Lung (tissue), 11 donors: ENCODE measurements at regions not wholly inside any gene's neighbourhood (a gene's known extent, or its start where the extent isn't known, plus 50 kb on each side); places are given as distances from the start of the nearest gene placed in this dataset.

Experiments used
- ATAC-seq: fragments of 200-7000 bp; cut with Tn5 transposase; one replicate; pipeline ENCODE4 v1.9.1; 2020; ENCODE audit warnings: moderate number of reproducible peaks; ENCODE audit not compliant: insufficient read depth, low FRiP score
- DNase-seq, 3 donors: peaks; one replicate each; pipeline ENCODE4 v3.0.0-alpha.2; 2013 to 2017
- H3K27ac ChIP-seq, 2 donors: one replicate each; pipeline ENCODE4 v1.5.1; 2013; ENCODE audit warnings: mild to moderate bottlenecking in 2 of 2, moderate library complexity in 2 of 2, control low read depth in 1 of 2, inconsistent platforms in 1 of 2, low read depth in 1 of 2, low read length in 1 of 2
- H3K27me3 ChIP-seq, 3 donors: one replicate each; pipeline ENCODE4 v1.5.1; 2013; ENCODE audit warnings: low read length in 2 of 3; ENCODE audit not compliant: control insufficient read depth in 3 of 3, insufficient read depth in 3 of 3
- H3K36me3 ChIP-seq, 4 donors: one replicate each; pipeline ENCODE4 v1.5.1; 2013; ENCODE audit warnings: low read length in 4 of 4, mild to moderate bottlenecking in 1 of 4, moderate library complexity in 1 of 4; ENCODE audit not compliant: control insufficient read depth in 4 of 4, insufficient read depth in 4 of 4
- H3K4me1 ChIP-seq, 5 donors: one replicate each; pipeline ENCODE4 v1.5.1; 2013; ENCODE audit warnings: low read length in 5 of 5, mild to moderate bottlenecking in 2 of 5, moderate library complexity in 1 of 5; ENCODE audit not compliant: control insufficient read depth in 5 of 5, insufficient read depth in 5 of 5
- H3K4me3 ChIP-seq: one replicate; pipeline ENCODE4 v1.5.1; 2013; ENCODE audit warnings: mild to moderate bottlenecking, control low read depth, moderate library complexity
- H3K9ac ChIP-seq, 2 donors: one replicate each; pipeline ENCODE4 v1.5.1; 2013; ENCODE audit warnings: low read length in 2 of 2, control low read depth in 1 of 2; ENCODE audit not compliant: insufficient read depth in 1 of 2
- H3K9me3 ChIP-seq, 4 donors: one replicate each; pipeline ENCODE4 v1.5.1; 2013; ENCODE audit warnings: low read length in 3 of 4, mild to moderate bottlenecking in 1 of 4, moderate library complexity in 1 of 4; ENCODE audit not compliant: control insufficient read depth in 4 of 4, insufficient read depth in 3 of 4
- CTCF ChIP-seq: IDR thresholded peaks from 2 replicates; pipeline ENCODE4 v1.5.1; 2012; ENCODE audit warnings: mild to moderate bottlenecking; ENCODE audit errors: control extremely low read depth, extremely low read depth
- WGBS, 2 donors: extraction: QIAGEN DNeasy Blood & Tissue Kit; methylation state at CpG; one replicate each; pipeline ENCODE4 v1.1.7; 2013; 5-methylcytosine and 5-hydroxymethylcytosine counted together
- donor health status: control.
- donor health status: control.
- donor health status: Bipolar disorder and iron deficiency.
- donor health status: healthy.
- donor health status: DM: yes; HTN: yes; CAD: no.

DNA sequence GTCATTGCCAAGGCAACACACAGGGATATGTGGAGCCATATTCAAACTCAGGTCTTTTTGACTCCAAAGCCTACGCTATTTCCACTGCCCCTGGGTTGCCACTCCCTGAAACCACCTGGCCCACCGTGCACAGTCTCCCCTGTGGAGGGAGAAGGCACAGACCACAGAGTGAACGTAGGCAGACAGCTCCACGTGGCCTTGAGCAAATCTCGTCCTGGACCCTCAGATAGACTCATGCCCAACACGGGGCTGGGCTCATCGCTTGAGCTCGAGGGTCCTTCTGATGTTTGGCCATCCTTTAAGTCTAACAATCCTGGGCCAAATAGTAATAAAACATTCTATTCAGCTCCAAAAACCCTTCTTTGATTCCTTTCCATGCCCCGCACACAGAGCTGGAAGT lies 72.0 kb downstream of the CPN2 start:
- DNase-seq (peak in 1 of 3 donors; percentile 11), ATAC-seq (no peak)
- H3K9me3 ChIP-seq: no peaks in the 10 kb centered on the region
- 94 to 96% methylated on average over 9 of the region's 9 CpGs for WGBS, 2 donors
- H3K9ac ChIP-seq: no peak overlapping the region
- H3K36me3 ChIP-seq: no peaks in the 10 kb centered on the region
- no peak for TF ChIP-seq CTCF
- no peaks in the 10 kb centered on the region for H3K27me3 ChIP-seq
- H3K4me3 ChIP-seq: no peak overlapping the region
- H3K27ac ChIP-seq: no peak overlapping the region
- peaks cover 4 to 72% (median 35%) of the 10 kb centered on the region in 5 donors for H3K4me1 ChIP-seq

DNA sequence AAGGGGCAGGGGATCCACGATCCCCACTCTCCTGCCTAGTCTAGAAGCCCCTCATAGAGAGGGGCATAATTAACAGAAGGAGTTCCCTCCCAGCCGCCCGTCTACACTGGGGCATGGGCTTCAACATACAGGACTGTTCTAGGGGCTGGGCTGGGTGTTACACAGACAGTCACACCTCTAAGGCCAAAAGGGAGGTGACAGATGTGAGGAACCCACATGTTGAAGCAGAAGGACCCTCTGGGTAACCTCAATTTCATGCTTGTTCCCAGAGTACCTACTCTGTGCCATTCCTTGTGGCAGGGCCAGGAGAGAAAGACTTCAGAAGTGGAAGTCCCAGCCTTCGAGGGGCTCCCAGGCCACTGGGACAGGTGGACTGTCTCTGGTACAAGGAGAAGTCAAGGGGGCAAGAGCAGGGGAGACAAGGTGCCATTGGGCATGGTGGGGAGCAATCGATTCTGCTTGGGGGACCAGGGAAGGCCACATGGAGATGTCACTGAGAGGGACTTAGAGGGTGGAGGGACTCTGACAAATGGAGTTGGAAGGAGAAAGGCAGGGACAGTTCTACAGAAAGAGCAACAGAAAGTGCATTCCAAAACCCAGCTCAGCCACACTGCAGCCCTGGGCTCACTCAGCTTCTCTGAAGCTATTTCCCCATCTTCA lies 71.3 kb downstream of the CPN2 start:
- 89 to 93% methylated on average over 5 of the region's 5 CpGs for WGBS, 2 donors
- Histone ChIP-seq H3K27me3 (no peaks in the 10 kb centered on the region), H3K27ac (no peak overlapping the region), H3K4me3 (no peak overlapping the region), H3K9me3 (no peaks in the 10 kb centered on the region), H3K4me1 (peaks cover 4 to 66% (median 33%) of the 10 kb centered on the region in 5 donors), H3K36me3 (no peaks in the 10 kb centered on the region), H3K9ac (no peak overlapping the region)
- no peak for TF ChIP-seq CTCF
- ATAC-seq (no peak), DNase-seq (peak in 1 of 3 donors; percentile 8)

GRCh38 chr3:194280777-194281176 lies 70.4 kb downstream of the CPN2 start:
- Histone ChIP-seq H3K27me3 (no peaks in the 10 kb centered on the region), H3K9ac (no peak overlapping the region), H3K27ac (no peak overlapping the region), H3K4me3 (no peak overlapping the region), H3K36me3 (no peaks in the 10 kb centered on the region), H3K4me1 (peaks cover 4 to 67% (median 37%) of the 10 kb centered on the region in 5 donors), H3K9me3 (no peaks in the 10 kb centered on the region)
- WGBS, 2 donors: 85 to 95% methylated on average over 2 of the region's 2 CpGs
- DNase-seq (peak in 1 of 3 donors; percentile 9), ATAC-seq (no peak)
- TF ChIP-seq CTCF: no peak

DNA sequence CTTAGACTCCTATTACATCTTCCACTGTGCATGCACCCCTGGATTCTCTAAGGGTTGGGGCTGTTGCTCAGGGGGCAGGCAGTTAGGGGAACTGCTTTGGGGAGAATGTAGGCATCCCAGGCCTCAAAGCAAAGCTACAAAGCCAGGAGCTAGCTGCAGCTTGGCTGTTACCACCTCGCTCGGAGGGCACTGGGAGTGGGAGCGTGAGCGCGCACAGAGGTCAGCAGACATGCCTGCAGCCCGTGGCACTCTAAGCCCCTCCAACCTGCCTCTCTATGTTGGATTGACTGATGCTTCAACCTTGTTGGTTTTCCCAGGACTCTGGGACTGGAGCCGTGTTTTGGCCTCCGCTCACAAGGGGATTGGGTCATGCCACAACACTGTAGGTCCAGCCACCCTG lies 69.8 kb downstream of the CPN2 start:
- H3K27me3 ChIP-seq: no peaks in the 10 kb centered on the region
- H3K9me3 ChIP-seq: no peaks in the 10 kb centered on the region
- ATAC-seq: no peak
- H3K27ac ChIP-seq: no peak overlapping the region
- DNase-seq: peak in 1 of 3 donors; percentile 8
- no peaks in the 10 kb centered on the region for H3K36me3 ChIP-seq
- H3K4me1 ChIP-seq: peaks cover 4 to 69% (median 40%) of the 10 kb centered on the region in 5 donors
- H3K4me3 ChIP-seq: no peak overlapping the region
- no peak for TF ChIP-seq CTCF
- 98 to 99% methylated on average over 8 of the region's 8 CpGs for WGBS, 2 donors
- H3K9ac ChIP-seq: no peak overlapping the region
